HG03558 (cell line): ENCODE measurements at regions not wholly inside any gene's neighbourhood (a gene's known extent, or its start where the extent isn't known, plus 50 kb on each side); places are given as distances from the start of the nearest gene placed in this dataset.

Experiments
- ATAC-seq: cut with Tn5 transposase; IDR thresholded peaks from one replicate; pipeline ENCODE4 v1.9.1; 2021; ENCODE audit warnings: moderate number of reproducible peaks; ENCODE audit not compliant: unreplicated experiment; ENCODE audit errors: extremely low read depth

GRCh38 chrX:9308426-9308825 is 156.4 kb upstream of the TBL1X start:
- no peak for ATAC-seq

- no peak for ATAC-seq
Observed at GRCh38 chrX:9310616-9311015, 154.2 kb upstream of the TBL1X start.

- ATAC-seq = no peak
Observed at GRCh38 chrX:9311421-9312160, 153.3 kb upstream of the TBL1X start.

GRCh38 chrX:9312922-9313867 is 151.7 kb upstream of the TBL1X start:
- no peak for ATAC-seq

- no peak for ATAC-seq
Observed at GRCh38 chrX:9315086-9315485, 149.8 kb upstream of the TBL1X start.

- no peak for ATAC-seq
Observed at GRCh38 chrX:9316096-9316495, 148.8 kb upstream of the TBL1X start.

- ATAC-seq = no peak
Observed at GRCh38 chrX:9317176-9317575, 147.7 kb upstream of the TBL1X start.

- no peak for ATAC-seq
Observed at GRCh38 chrX:9318213-9318612, 146.6 kb upstream of the TBL1X start.

- ATAC-seq = no peak
Observed at GRCh38 chrX:9318766-9319165, 146.1 kb upstream of the TBL1X start.

- no peak for ATAC-seq
Observed at GRCh38 chrX:9320940-9321339, 143.9 kb upstream of the TBL1X start.

GRCh38 chrX:9324676-9325075 is 140.2 kb upstream of the TBL1X start:
- ATAC-seq = no peak

GRCh38 chrX:9326369-9326768 is 138.5 kb upstream of the TBL1X start:
- ATAC-seq = no peak

- ATAC-seq = no peak
Observed at GRCh38 chrX:9327086-9327746, 137.6 kb upstream of the TBL1X start.

GRCh38 chrX:9327747-9328145 is 137.1 kb upstream of the TBL1X start:
- ATAC-seq = no peak

GRCh38 chrX:9329056-9329455 is 135.8 kb upstream of the TBL1X start:
- ATAC-seq = no peak

- no peak for ATAC-seq
Observed at GRCh38 chrX:9330249-9330982, 134.4 kb upstream of the TBL1X start.

- ATAC-seq = no peak
Observed at GRCh38 chrX:9333873-9334560, 130.8 kb upstream of the TBL1X start.

GRCh38 chrX:9335251-9335650 is 129.6 kb upstream of the TBL1X start:
- ATAC-seq = no peak

- no peak for ATAC-seq
Observed at GRCh38 chrX:9336456-9336855, 128.4 kb upstream of the TBL1X start.

- no peak for ATAC-seq
Observed at GRCh38 chrX:9337046-9337445, 127.8 kb upstream of the TBL1X start.
